Psoas muscle (tissue), 7 donors: ENCODE measurements at regions not wholly inside any gene's neighbourhood (a gene's known extent, or its start where the extent isn't known, plus 50 kb on each side); places are given as distances from the start of the nearest gene placed in this dataset.

Experiments used
- ATAC-seq, 4 donors: fragments of 200-7000 bp; cut with Tn5 transposase; one replicate each; pipeline ENCODE4 v1.9.1; 2020; ENCODE audit warnings: moderate library complexity in 3 of 4, mild to moderate bottlenecking in 2 of 4
- DNase-seq, 2 donors: peaks; one replicate each; pipeline ENCODE4 v3.0.0-alpha.2; 2020
- H3K27ac ChIP-seq: fragments of 200-600 bp; one replicate; pipeline ENCODE4 v1.8.0; 2022
- H3K27me3 ChIP-seq, 3 donors: fragments of 200-600 bp in 1 of 3; one replicate each; pipeline versions ENCODE4 v1.6.1 to v1.8.0; 2013 to 2022; ENCODE audit warnings: low read length in 2 of 3, mild to moderate bottlenecking in 2 of 3, moderate library complexity in 1 of 3; ENCODE audit not compliant: insufficient read depth in 3 of 3
- H3K36me3 ChIP-seq, 2 donors: fragments of 200-600 bp in 1 of 2; one replicate each; pipeline versions ENCODE4 v1.6.1 to v1.8.0; 2013 to 2022; ENCODE audit warnings: low read depth in 1 of 2, mild to moderate bottlenecking in 1 of 2, moderate library complexity in 1 of 2; ENCODE audit not compliant: insufficient read depth in 1 of 2
- H3K4me1 ChIP-seq: fragments of 200-600 bp; one replicate; pipeline ENCODE4 v1.8.0; 2022
- H3K4me3 ChIP-seq: fragments of 200-600 bp; one replicate; pipeline ENCODE4 v1.8.0; 2022; ENCODE audit warnings: mild to moderate bottlenecking
- H3K9me3 ChIP-seq: fragments of 200-600 bp; one replicate; pipeline ENCODE4 v1.8.0; 2022
- WGBS, 3 donors: extraction: QIAGEN DNeasy Blood & Tissue Kit; methylation state at CpG; one replicate each; pipeline versions ENCODE4 v1.1.6 to v1.1.7; 2013; 5-methylcytosine and 5-hydroxymethylcytosine counted together
- intact Hi-C, 2 donors: fragments of 100-400 bp; cut with DNase I; formaldehyde crosslinking; loops; one replicate each; pipeline versions ENCODE4 v1.11.0 to v1.14.2; 2022
- TF ChIP-seq, protein P1 (sequence below): fragments of 200-600 bp; IDR thresholded peaks from one replicate; pipeline ENCODE4 v1.8.0; 2022; ENCODE audit warnings: antibody characterized with exemption
- donor health status: healthy with polysubstance abuse.
- donor health status: DM: no; HTN: no; CAD: no; lungs with moderate emphysema.
- donor health status: Bipolar disorder and iron deficiency.
- donor health status: healthy.
- donor health status: DM: yes; HTN: yes; CAD: no.
- donor health status: DM: no; HTN: no; CAD: no.
- donor health status: DM: yes; HTN: yes; CAD: no.

DNA sequence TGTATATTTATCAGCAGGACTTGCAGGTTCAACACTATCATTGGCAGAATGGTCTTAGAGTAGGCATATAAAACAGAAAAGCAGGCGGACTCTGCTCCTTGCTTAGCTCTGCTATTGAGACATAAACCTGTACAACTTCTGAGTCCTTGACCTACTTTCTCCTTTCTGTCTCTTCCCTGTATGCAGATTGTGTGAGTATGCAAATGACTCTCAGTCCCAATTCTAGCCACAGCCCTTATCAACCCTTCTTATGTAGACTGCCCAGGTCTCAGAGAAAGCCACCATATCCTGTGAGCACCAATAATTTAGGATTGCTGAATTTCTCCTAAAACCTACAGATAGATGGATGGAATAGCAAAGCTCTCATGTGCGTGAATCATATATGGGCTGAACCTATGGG is 367.6 kb upstream of the DDI1 start:
- TF ChIP-seq, protein P1, sequence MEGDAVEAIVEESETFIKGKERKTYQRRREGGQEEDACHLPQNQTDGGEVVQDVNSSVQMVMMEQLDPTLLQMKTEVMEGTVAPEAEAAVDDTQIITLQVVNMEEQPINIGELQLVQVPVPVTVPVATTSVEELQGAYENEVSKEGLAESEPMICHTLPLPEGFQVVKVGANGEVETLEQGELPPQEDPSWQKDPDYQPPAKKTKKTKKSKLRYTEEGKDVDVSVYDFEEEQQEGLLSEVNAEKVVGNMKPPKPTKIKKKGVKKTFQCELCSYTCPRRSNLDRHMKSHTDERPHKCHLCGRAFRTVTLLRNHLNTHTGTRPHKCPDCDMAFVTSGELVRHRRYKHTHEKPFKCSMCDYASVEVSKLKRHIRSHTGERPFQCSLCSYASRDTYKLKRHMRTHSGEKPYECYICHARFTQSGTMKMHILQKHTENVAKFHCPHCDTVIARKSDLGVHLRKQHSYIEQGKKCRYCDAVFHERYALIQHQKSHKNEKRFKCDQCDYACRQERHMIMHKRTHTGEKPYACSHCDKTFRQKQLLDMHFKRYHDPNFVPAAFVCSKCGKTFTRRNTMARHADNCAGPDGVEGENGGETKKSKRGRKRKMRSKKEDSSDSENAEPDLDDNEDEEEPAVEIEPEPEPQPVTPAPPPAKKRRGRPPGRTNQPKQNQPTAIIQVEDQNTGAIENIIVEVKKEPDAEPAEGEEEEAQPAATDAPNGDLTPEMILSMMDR, result no peak
- Histone ChIP-seq H3K36me3 (no peaks in the 10 kb centered on the region), H3K27me3 (no peaks in the 10 kb centered on the region), H3K4me1 (no peaks in the 10 kb centered on the region), H3K9me3 (no peaks in the 10 kb centered on the region), H3K4me3 (no peak overlapping the region), H3K27ac (no peak overlapping the region)
- intact Hi-C loops, result no loop called here
- DNase-seq (no peak), ATAC-seq (no peak)
- WGBS, 3 donors, result 73 to 98% (median 92%) methylated on average over 2 of the region's 2 CpGs

DNA sequence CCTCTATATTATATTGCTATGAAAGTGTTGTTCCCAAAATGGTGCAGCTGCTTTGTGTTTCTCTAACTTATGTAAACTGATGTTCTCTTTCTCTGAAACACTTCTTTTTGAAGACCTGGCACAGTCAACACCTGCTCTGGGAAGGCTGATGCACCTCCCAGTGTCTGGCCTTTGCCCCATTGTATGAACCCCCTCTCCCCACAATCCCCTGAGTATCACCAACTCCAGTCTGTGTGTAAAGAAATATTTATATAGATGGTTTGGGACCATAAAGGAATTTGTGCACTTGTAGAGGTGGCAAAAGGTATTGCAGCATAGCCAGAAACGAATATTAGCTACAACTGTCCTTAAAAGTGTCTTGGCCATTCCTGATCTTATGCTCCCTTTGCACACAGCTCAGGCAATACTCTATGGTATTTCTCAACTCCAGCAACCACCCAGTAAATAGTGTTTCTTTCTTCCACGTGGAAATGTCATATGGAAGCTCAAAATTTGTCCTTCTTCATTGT is 365.2 kb upstream of the DDI1 start:
- Histone ChIP-seq H3K4me3 (no peak overlapping the region), H3K36me3 (no peaks in the 10 kb centered on the region), H3K4me1 (no peaks in the 10 kb centered on the region), H3K27ac (no peak overlapping the region), H3K27me3 (no peaks in the 10 kb centered on the region), H3K9me3 (no peaks in the 10 kb centered on the region)
- ATAC-seq, result no peak
- 47 to 70% (median 57%) methylated on average over 2 of the region's 2 CpGs for WGBS, 3 donors
- no peak for DNase-seq
- intact Hi-C loops, result no loop called here
- TF ChIP-seq, protein P1, result no peak

DNA sequence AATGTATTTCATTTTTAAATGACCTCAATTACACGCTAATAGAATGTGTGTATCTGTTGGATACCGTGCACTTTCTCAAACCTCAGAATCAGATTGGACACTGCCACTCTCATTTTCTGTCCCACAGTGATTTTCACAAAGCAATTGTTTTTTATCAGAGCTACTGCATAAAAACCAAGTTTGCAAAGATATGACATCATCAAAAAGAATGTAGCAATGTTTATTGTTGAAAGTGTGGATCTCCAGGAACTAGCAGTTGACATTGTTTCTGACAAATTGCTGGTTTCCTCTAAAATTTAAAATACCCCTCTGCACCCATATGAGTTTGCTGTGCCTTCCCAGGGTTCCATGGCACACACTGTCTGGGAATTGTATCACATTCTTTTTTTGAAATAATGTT is 362.7 kb upstream of the DDI1 start:
- Histone ChIP-seq H3K27me3 (no peaks in the 10 kb centered on the region), H3K27ac (no peak overlapping the region), H3K36me3 (no peaks in the 10 kb centered on the region), H3K9me3 (no peaks in the 10 kb centered on the region), H3K4me1 (no peaks in the 10 kb centered on the region), H3K4me3 (no peak overlapping the region)
- ATAC-seq, result no peak
- TF ChIP-seq, protein P1, result no peak
- intact Hi-C loops, result no loop called here
- 70 to 82% (median 77%) methylated on average over 2 of the region's 2 CpGs for WGBS, 3 donors
- no peak for DNase-seq

DNA sequence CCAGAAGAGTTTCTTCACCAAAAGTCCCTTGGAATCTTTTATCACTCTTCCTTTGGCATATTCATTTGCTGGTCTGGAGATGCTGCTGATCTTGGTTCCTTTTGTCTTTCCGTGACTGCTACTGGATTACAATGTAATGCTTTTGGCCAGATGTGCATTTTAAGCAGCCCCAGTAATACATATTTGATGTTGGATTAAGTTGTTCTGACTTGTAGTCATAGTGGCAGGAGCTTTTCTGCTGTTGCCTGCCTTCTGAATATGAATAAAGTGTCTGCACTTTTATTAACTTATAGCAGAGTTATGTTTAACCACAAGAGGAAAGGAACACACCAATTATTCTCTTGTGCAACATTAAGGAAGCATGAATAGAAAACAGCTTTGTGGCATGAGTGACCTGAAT is 360.0 kb upstream of the DDI1 start:
- TF ChIP-seq, protein P1, result no peak
- H3K9me3 ChIP-seq, result no peaks in the 10 kb centered on the region
- H3K36me3 ChIP-seq, result no peaks in the 10 kb centered on the region
- no peak for DNase-seq
- no peak overlapping the region for H3K4me3 ChIP-seq
- no peaks in the 10 kb centered on the region for H3K27me3 ChIP-seq
- H3K4me1 ChIP-seq, result no peaks in the 10 kb centered on the region
- no peak overlapping the region for H3K27ac ChIP-seq
- intact Hi-C loops, result no loop called here
- no peak for ATAC-seq
- WGBS, 3 donors, result 30 to 59% (median 40%) methylated on average over 1 of the region's 1 CpG

DNA sequence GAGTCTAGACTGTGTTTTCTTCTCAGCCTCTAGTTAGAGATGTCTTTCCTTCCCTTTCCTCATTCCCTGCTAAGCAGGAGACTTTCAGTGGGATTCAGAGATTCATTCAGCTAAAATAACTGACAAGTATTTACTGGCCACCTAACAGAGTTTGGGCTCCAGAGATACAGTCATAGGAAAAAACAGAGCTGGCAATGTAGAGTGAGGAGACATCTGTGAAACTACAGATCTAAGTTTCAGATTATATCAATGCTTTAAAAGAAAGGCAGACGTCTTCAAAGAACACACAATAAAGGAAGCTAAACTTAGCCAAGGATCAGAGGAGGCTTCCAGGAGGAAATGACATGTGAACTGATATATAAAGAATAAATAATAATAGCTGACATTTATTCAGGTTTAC is 355.6 kb upstream of the DDI1 start:
- WGBS, 3 donors, result 43 to 53% (median 50%) methylated on average over 1 of the region's 1 CpG
- ATAC-seq (no peak), DNase-seq (no peak)
- H3K4me3 ChIP-seq, result no peak overlapping the region
- H3K36me3 ChIP-seq, result no peaks in the 10 kb centered on the region
- H3K27ac ChIP-seq, result no peak overlapping the region
- no peaks in the 10 kb centered on the region for H3K4me1 ChIP-seq
- no peaks in the 10 kb centered on the region for H3K27me3 ChIP-seq
- H3K9me3 ChIP-seq, result no peaks in the 10 kb centered on the region
- intact Hi-C loops, result loop anchor here in 1 of 2 donors (5.0 kb wide), 1 partner anchor 471 kb away; no protein-coding TSS in a partner anchor
- TF ChIP-seq, protein P1, result no peak
